HEK293 (cell line): ENCODE measurements at regions not wholly inside any gene's neighbourhood (a gene's known extent, or its start where the extent isn't known, plus 50 kb on each side); places are given as distances from the start of the nearest gene placed in this dataset.

Experiments used
- CTCF ChIA-PET: fragments of 350-600 bp; formaldehyde crosslinking; extraction: SDS; loops from one replicate; lab custom pipeline; 2021; ENCODE audit warnings: antibody characterized with exemption; lab: Yijun Ruan, JAX
- POLR2A ChIA-PET: fragments of 300-600 bp; formaldehyde crosslinking; extraction: SDS; loops from one replicate; lab custom pipeline; 2020; ENCODE audit warnings: antibody characterized with exemption, inconsistent platforms; lab: Yijun Ruan, JAX
- H3K27ac ChIP-seq: fragments of 200-500 bp; sonication (Bioruptor generic); 2 replicates; pipeline ENCODE4 v1.5.1; 2014; ENCODE audit warnings: low read depth, low read length, control low read depth, inconsistent platforms; ENCODE audit errors: extremely low read depth
- H3K36me3 ChIP-seq, 2 experiments: fragments of 200-500 bp in 1 of 2; sonication (Bioruptor generic) in 1 of 2; 1 replicate in 1 of 2; 2 replicates in 1 of 2; pipeline ENCODE4 v1.5.1; 2014 to 2017; ENCODE audit warnings: inconsistent platforms in 2 of 2, low read length in 2 of 2; ENCODE audit not compliant: control insufficient read depth in 2 of 2, insufficient read depth in 1 of 2
- H3K4me1 ChIP-seq: fragments of 200-500 bp; sonication (Bioruptor generic); 2 replicates; pipeline ENCODE4 v1.5.1; 2014; ENCODE audit warnings: mild to moderate bottlenecking, low read length, inconsistent platforms; ENCODE audit not compliant: control insufficient read depth, insufficient read depth
- H3K4me3 ChIP-seq: 2 replicates; pipeline ENCODE4 v1.5.1; 2011; ENCODE audit warnings: low read depth, mild to moderate bottlenecking, control low read depth, low read length, moderate library complexity
- H3K9me3 ChIP-seq: fragments of 200-500 bp; sonication (Bioruptor generic); 2 replicates; pipeline ENCODE4 v1.5.1; 2014; ENCODE audit warnings: low read depth, low read length, inconsistent platforms; ENCODE audit not compliant: control insufficient read depth, insufficient read depth
- IKZF3 ChIP-seq: fragments of 450-650 bp; IDR thresholded peaks from 2 replicates; pipeline ENCODE4 v1.5.0; 2018; ENCODE audit warnings: missing biosample characterization, mild to moderate bottlenecking, missing genetic modification characterization, moderate library complexity
- INSM2 ChIP-seq: fragments of 450-650 bp; formaldehyde crosslinking; IDR thresholded peaks from 2 replicates; pipeline ENCODE4 v1.5.1; 2016; ENCODE audit warnings: missing biosample characterization, missing genetic modification characterization
- SCRT2 ChIP-seq: fragments of 450-650 bp; formaldehyde crosslinking; IDR thresholded peaks from 2 replicates; pipeline ENCODE4 v1.5.1; 2016; ENCODE audit warnings: missing biosample characterization, missing genetic modification characterization
- ZBTB6 ChIP-seq: fragments of 450-650 bp; formaldehyde crosslinking; IDR thresholded peaks from 2 replicates; pipeline ENCODE4 v1.5.1; 2017; ENCODE audit warnings: missing biosample characterization, missing genetic modification characterization
- ZNF121 ChIP-seq: fragments of 450-650 bp; formaldehyde crosslinking; IDR thresholded peaks from 2 replicates; pipeline ENCODE4 v1.5.1; 2016; ENCODE audit warnings: missing biosample characterization, missing genetic modification characterization
- ZNF133 ChIP-seq: fragments of 450-650 bp; formaldehyde crosslinking; IDR thresholded peaks from 2 replicates; pipeline ENCODE4 v1.5.1; 2016; ENCODE audit warnings: missing biosample characterization, missing genetic modification characterization
- ZNF155 ChIP-seq: fragments of 450-650 bp; formaldehyde crosslinking; IDR thresholded peaks from 2 replicates; pipeline ENCODE4 v1.5.1; 2016; ENCODE audit warnings: missing biosample characterization, missing genetic modification characterization
- ZNF174 ChIP-seq: fragments of 450-650 bp; formaldehyde crosslinking; IDR thresholded peaks from 2 replicates; pipeline ENCODE4 v1.5.0; 2017; ENCODE audit warnings: missing biosample characterization, mild to moderate bottlenecking, missing genetic modification characterization
- ZNF488 ChIP-seq: fragments of 450-650 bp; formaldehyde crosslinking; IDR thresholded peaks from 2 replicates; pipeline ENCODE4 v1.5.1; 2016; ENCODE audit warnings: missing biosample characterization, missing genetic modification characterization
- ZNF544 ChIP-seq: fragments of 450-650 bp; formaldehyde crosslinking; IDR thresholded peaks from 2 replicates; pipeline ENCODE4 v1.5.0; 2017; ENCODE audit warnings: missing biosample characterization, missing genetic modification characterization
- ZNF548 ChIP-seq: fragments of 450-650 bp; formaldehyde crosslinking; IDR thresholded peaks from 2 replicates; pipeline ENCODE4 v1.5.1; 2016; ENCODE audit warnings: missing biosample characterization, missing genetic modification characterization
- ZNF560 ChIP-seq: fragments of 450-650 bp; formaldehyde crosslinking; IDR thresholded peaks from 2 replicates; pipeline ENCODE4 v1.5.1; 2017; ENCODE audit warnings: missing biosample characterization, missing genetic modification characterization, borderline replicate concordance
- ZNF624 ChIP-seq: fragments of 450-650 bp; formaldehyde crosslinking; IDR thresholded peaks from 2 replicates; pipeline ENCODE4 v1.5.1; 2017; ENCODE audit warnings: missing biosample characterization, missing genetic modification characterization
- ZNF660 ChIP-seq: fragments of 450-650 bp; IDR thresholded peaks from 2 replicates; pipeline ENCODE4 v1.5.1; 2018; ENCODE audit warnings: missing biosample characterization, mild to moderate bottlenecking, missing genetic modification characterization
- TF ChIP-seq, protein P1 (sequence below): fragments of 450-650 bp; formaldehyde crosslinking; conservative IDR thresholded peaks from 2 replicates; pipeline ENCODE4 v1.5.1; 2016; ENCODE audit warnings: low read depth, missing biosample characterization, missing genetic modification characterization
- TF ChIP-seq, protein P2 (sequence below): fragments of 450-650 bp; formaldehyde crosslinking; IDR thresholded peaks from 2 replicates; pipeline ENCODE4 v1.5.1; 2016; ENCODE audit warnings: missing biosample characterization, missing genetic modification characterization
- TF ChIP-seq, protein P3 (sequence below): fragments of 450-650 bp; formaldehyde crosslinking; IDR thresholded peaks from 2 replicates; pipeline ENCODE4 v1.5.1; 2016; ENCODE audit warnings: missing biosample characterization, missing genetic modification characterization
- TF ChIP-seq, protein P4 (sequence below): fragments of 450-650 bp; formaldehyde crosslinking; IDR thresholded peaks from 2 replicates; pipeline ENCODE4 v1.5.1; 2016; ENCODE audit warnings: missing biosample characterization, missing genetic modification characterization, low read depth

DNA sequence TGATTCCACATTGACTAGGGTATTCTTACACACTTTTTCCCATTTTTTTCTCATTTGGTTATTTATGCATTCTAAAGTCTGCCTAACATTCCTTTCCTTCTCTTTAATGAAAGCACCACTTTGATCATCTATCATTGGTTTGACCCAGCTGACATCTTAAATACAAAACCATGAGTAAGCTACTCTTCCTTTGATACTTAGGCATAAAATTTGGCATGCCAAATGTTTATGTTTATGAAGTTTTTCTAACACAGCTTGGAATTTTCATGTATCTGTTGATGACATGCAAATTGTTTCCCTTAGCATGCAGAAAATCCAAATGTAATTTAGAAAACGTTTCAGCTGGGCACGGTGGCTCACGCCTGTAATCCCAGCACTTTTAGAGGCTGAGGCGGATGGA is 534.9 kb downstream of the QKI start:
- no peaks in the 10 kb centered on the region for H3K9me3 ChIP-seq
- POLR2A ChIA-PET = no interaction called here
- CTCF ChIA-PET = interaction anchor here (0.7 to 1.2 kb wide), 2 partner anchors 76 to 216 kb away, joined by 3 to 4 read pairs; no protein-coding TSS in a partner anchor
- TF ChIP-seq ZNF174 (tag by site-specific recombination) = no peak
- no peak for TF ChIP-seq INSM2 (tag by site-specific recombination)
- no peak for TF ChIP-seq ZBTB6 (tag by site-specific recombination)
- TF ChIP-seq ZNF488 = no peak
- no peak for TF ChIP-seq ZNF133 (tag by site-specific recombination)
- no peak for TF ChIP-seq ZNF155 (tag by site-specific recombination)
- TF ChIP-seq ZNF121 (tag by site-specific recombination) = no peak
- TF ChIP-seq IKZF3 (tag by site-specific recombination) = no peak
- TF ChIP-seq, protein P1, sequence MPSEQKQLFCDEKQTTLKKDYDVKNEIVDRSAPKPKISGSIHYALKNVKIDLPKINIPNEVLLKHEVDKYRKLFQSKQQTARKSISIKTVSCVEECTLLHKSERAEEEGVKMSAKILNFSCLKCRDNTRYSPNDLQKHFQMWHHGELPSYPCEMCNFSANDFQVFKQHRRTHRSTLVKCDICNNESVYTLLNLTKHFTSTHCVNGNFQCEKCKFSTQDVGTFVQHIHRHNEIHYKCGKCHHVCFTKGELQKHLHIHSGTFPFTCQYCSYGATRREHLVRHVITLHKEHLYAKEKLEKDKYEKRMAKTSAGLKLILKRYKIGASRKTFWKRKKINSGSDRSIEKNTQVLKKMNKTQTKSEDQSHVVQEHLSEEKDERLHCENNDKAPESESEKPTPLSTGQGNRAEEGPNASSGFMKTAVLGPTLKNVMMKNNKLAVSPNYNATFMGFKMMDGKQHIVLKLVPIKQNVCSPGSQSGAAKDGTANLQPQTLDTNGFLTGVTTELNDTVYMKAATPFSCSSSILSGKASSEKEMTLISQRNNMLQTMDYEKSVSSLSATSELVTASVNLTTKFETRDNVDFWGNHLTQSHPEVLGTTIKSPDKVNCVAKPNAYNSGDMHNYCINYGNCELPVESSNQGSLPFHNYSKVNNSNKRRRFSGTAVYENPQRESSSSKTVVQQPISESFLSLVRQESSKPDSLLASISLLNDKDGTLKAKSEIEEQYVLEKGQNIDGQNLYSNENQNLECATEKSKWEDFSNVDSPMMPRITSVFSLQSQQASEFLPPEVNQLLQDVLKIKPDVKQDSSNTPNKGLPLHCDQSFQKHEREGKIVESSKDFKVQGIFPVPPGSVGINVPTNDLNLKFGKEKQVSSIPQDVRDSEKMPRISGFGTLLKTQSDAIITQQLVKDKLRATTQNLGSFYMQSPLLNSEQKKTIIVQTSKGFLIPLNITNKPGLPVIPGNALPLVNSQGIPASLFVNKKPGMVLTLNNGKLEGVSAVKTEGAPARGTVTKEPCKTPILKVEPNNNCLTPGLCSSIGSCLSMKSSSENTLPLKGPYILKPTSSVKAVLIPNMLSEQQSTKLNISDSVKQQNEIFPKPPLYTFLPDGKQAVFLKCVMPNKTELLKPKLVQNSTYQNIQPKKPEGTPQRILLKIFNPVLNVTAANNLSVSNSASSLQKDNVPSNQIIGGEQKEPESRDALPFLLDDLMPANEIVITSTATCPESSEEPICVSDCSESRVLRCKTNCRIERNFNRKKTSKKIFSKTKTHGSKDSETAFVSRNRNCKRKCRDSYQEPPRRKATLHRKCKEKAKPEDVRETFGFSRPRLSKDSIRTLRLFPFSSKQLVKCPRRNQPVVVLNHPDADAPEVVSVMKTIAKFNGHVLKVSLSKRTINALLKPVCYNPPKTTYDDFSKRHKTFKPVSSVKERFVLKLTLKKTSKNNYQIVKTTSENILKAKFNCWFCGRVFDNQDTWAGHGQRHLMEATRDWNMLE (tag by site-specific recombination) = no peak
- no peak for TF ChIP-seq ZNF544
- no peak for TF ChIP-seq ZNF560 (tag by site-specific recombination)
- TF ChIP-seq, protein P2, sequence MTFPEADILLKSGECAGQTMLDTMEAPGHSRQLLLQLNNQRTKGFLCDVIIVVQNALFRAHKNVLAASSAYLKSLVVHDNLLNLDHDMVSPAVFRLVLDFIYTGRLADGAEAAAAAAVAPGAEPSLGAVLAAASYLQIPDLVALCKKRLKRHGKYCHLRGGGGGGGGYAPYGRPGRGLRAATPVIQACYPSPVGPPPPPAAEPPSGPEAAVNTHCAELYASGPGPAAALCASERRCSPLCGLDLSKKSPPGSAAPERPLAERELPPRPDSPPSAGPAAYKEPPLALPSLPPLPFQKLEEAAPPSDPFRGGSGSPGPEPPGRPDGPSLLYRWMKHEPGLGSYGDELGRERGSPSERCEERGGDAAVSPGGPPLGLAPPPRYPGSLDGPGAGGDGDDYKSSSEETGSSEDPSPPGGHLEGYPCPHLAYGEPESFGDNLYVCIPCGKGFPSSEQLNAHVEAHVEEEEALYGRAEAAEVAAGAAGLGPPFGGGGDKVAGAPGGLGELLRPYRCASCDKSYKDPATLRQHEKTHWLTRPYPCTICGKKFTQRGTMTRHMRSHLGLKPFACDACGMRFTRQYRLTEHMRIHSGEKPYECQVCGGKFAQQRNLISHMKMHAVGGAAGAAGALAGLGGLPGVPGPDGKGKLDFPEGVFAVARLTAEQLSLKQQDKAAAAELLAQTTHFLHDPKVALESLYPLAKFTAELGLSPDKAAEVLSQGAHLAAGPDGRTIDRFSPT (tag by site-specific recombination) = no peak
- no peak for TF ChIP-seq ZNF548 (tag by site-specific recombination)
- no peak for TF ChIP-seq ZNF660
- H3K27ac ChIP-seq = no peak overlapping the region
- no peaks in the 10 kb centered on the region for H3K36me3 ChIP-seq
- no peaks in the 10 kb centered on the region for H3K4me1 ChIP-seq
- no peak overlapping the region for H3K4me3 ChIP-seq

DNA sequence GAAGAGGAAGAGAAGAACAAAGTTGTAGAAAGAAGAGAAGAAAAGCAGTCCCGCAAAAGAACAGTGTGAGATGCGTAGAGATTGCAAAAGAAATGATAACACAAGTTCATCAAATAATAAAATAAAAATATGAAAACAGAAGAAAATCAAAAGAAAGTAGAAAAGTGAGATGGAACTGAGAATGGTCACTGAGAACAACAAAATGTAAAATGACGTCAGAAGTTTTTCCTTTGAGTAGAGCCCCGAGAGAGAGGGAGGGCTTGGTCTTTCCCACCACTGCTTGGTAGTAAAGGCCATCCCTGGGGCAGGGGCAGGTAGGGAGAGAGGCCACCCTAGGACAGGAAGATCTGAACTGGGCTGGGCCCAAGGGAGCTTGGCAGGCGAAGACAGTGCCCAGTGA is 533.7 kb downstream of the QKI start:
- Histone ChIP-seq H3K36me3 (no peaks in the 10 kb centered on the region), H3K4me3 (no peak overlapping the region), H3K4me1 (no peaks in the 10 kb centered on the region), H3K9me3 (no peaks in the 10 kb centered on the region), H3K27ac (no peak overlapping the region)
- CTCF ChIA-PET = no interaction called here
- no peak for TF ChIP-seq ZNF624 (tag by site-specific recombination)
- TF ChIP-seq, protein P3, sequence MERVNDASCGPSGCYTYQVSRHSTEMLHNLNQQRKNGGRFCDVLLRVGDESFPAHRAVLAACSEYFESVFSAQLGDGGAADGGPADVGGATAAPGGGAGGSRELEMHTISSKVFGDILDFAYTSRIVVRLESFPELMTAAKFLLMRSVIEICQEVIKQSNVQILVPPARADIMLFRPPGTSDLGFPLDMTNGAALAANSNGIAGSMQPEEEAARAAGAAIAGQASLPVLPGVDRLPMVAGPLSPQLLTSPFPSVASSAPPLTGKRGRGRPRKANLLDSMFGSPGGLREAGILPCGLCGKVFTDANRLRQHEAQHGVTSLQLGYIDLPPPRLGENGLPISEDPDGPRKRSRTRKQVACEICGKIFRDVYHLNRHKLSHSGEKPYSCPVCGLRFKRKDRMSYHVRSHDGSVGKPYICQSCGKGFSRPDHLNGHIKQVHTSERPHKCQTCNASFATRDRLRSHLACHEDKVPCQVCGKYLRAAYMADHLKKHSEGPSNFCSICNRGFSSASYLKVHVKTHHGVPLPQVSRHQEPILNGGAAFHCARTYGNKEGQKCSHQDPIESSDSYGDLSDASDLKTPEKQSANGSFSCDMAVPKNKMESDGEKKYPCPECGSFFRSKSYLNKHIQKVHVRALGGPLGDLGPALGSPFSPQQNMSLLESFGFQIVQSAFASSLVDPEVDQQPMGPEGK (tag by site-specific recombination) = no peak
- no peak for TF ChIP-seq SCRT2 (tag by site-specific recombination)
- TF ChIP-seq, protein P4, sequence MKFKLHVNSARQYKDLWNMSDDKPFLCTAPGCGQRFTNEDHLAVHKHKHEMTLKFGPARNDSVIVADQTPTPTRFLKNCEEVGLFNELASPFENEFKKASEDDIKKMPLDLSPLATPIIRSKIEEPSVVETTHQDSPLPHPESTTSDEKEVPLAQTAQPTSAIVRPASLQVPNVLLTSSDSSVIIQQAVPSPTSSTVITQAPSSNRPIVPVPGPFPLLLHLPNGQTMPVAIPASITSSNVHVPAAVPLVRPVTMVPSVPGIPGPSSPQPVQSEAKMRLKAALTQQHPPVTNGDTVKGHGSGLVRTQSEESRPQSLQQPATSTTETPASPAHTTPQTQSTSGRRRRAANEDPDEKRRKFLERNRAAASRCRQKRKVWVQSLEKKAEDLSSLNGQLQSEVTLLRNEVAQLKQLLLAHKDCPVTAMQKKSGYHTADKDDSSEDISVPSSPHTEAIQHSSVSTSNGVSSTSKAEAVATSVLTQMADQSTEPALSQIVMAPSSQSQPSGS (tag by site-specific recombination) = 0 out of 2 replicates have a peak, but pooled peaks have one; percentile 4
- POLR2A ChIA-PET = no interaction called here
